ENCODE measurements at regions not wholly inside any gene's neighbourhood (a gene's known extent, or its start where the extent isn't known, plus 50 kb on each side); places are given as distances from the start of the nearest gene placed in this dataset.
A peak's percentile ranks its signal among the peaks of the same experiment; 100 is the strongest.

DNA sequence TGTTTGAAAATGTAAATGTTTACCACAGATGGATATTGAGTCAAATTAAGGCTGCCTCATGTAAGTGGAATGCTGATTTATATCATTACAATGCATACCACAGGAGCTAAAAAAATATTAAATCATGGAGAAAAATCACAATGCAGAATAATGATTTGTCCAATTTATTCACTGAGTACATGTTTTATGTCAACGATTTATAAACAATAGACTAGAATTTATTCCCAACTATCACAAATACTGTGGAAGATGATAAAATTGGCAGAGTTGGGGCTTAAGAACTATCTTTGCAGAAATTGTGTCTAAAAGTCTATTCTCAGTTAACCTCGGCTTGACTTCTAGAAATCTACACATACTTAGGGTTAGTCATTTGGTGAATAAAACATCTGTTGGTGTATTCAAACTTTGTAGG is 472.1 kb upstream of the MARCKS start:
- Histone ChIP-seq H3K27me3 (no peaks in the 10 kb centered on the region), H3K4me1 (peaks cover 0 to 6% (median 0%) of the 10 kb centered on the region in 10 experiments; a peak in 1 of 20 replicates), H3K27ac (no peak overlapping the region), H3K4me3 (no peak overlapping the region), H3K4me2 (no peak overlapping the region), H4K20me1 (no peaks in the 10 kb centered on the region), H3K9ac (no peak overlapping the region), H3K36me3 (no peaks in the 10 kb centered on the region), H3K9me3 (replicated peaks in 1 of 11) (no peaks in the 10 kb centered on the region)
- TF ChIP-seq Cebpa-rat (IDR thresholded peaks at IDR 0.05), result no peak

DNA sequence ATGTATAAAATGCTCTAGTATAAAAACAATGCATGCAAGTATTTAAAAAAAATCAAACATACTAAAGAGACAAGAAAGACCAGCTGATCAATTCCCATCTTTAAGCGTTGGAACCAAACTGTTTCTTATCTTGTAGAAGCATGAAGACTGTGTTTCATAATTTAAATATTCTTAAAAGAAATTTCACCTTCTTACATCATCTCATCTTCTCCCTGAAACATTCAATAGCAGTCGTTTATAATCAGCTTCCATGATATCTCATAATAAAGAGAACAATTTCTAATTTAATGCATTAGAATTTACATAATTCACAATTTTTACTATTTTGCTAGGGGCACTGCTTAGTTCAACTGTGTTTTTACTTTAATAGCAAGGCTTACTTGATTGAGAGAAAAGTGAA is 468.1 kb upstream of the MARCKS start:
- Histone ChIP-seq H3K27me3 (no peaks in the 10 kb centered on the region), H3K9me3 (replicated peaks in 1 of 11) (no peaks in the 10 kb centered on the region), H3K4me3 (no peak overlapping the region), H4K20me1 (no peaks in the 10 kb centered on the region), H3K4me2 (no peak overlapping the region), H3K9ac (no peak overlapping the region), H3K4me1 (peaks cover 0 to 14% (median 0%) of the 10 kb centered on the region in 10 experiments; a peak in 4 of 20 replicates), H3K36me3 (no peaks in the 10 kb centered on the region), H3K27ac (no peak overlapping the region)
- no peak for TF ChIP-seq Cebpa-rat (IDR thresholded peaks at IDR 0.05)

DNA sequence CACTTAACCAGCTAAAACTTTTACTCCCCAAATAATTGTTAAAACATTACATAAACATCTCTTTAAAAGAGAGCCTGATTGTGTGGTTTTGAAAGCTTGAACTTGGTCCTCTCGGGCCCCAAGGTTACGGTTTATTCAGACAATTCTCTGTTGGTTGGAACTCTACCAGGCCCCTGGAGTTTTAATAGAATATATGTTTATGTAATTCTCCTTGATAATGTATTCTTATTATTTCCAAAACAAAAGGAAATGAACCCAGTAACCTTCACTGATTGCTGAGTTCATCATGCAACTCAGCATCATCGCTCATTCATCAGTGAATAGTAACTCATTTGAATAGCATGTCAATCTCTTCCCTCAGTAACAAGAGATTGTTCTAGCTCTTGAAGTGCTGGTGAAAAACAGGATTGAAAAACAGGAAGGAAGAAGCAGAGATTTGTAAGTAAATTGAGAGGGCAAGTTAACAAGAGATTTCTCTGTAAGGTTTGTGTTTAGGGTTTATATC is 464.5 kb upstream of the MARCKS start:
- Histone ChIP-seq H4K20me1 (no peaks in the 10 kb centered on the region), H3K9ac (no peak overlapping the region), H3K27me3 (no peaks in the 10 kb centered on the region), H3K36me3 (no peaks in the 10 kb centered on the region), H3K4me3 (no peak overlapping the region), H3K9me3 (replicated peaks in 1 of 11) (no peaks in the 10 kb centered on the region), H3K4me1 (peaks cover 0 to 14% (median 0%) of the 10 kb centered on the region in 10 experiments; a peak in 4 of 20 replicates), H3K27ac (no peak overlapping the region), H3K4me2 (peak overlapping the region in 2 of 11 experiments; percentile 15 to 48; a peak in 2 of 22 replicates)
- TF ChIP-seq Cebpa-rat (IDR thresholded peaks at IDR 0.05), result no peak

DNA sequence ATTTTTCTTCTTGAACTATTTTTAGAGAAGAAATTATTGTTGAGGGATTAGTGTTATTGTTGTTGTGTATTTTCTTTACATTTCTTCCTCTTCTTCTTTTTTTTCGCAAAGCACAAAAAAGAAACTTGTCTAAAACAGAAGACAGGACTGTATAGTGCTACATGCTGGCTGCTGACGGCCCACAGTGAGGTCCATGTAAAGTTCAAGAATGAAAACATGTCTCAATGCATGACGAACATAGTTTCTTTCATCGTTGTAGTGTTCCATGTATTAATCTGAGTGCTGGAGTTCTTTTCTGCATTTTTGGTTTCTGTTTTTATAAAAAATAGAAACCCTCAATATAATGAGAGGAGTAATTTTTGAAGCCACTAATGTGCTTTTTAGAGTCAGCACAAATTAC is 462.9 kb upstream of the MARCKS start:
- H3K9me3 ChIP-seq (replicated peaks in 1 of 11), result no peaks in the 10 kb centered on the region
- H3K4me2 ChIP-seq, result no peak overlapping the region
- peaks cover 0 to 14% (median 0%) of the 10 kb centered on the region in 10 experiments; a peak in 4 of 20 replicates for H3K4me1 ChIP-seq
- H3K27ac ChIP-seq, result no peak overlapping the region
- H4K20me1 ChIP-seq, result no peaks in the 10 kb centered on the region
- no peak overlapping the region for H3K9ac ChIP-seq
- no peak for TF ChIP-seq Cebpa-rat (IDR thresholded peaks at IDR 0.05)
- no peaks in the 10 kb centered on the region for H3K36me3 ChIP-seq
- H3K27me3 ChIP-seq, result no peaks in the 10 kb centered on the region
- H3K4me3 ChIP-seq, result no peak overlapping the region

DNA sequence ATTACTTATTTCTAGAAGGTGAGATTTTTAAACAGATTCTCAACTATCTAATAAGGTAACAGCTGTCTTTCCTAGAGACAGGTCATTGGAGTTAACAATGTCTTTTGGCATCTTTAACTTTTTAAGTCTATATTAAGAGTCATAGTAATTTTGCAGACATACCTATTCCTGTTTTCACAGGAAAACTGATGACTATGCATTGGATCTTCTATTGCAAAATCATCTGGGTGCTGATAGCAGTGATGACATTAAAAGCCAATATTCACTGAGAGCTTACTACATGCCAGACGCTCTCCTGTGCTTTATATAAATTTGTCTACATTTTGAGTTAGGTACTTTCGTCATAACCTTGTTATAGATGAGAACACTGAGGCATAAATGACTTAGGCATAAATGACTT is 462.4 kb upstream of the MARCKS start:
- Histone ChIP-seq H3K4me2 (0 out of 22 replicates have a peak overlapping the region, but pooled peaks of 1 of the 11 experiments have one; percentile 7), H3K4me3 (no peak overlapping the region), H3K4me1 (peaks cover 0 to 14% (median 0%) of the 10 kb centered on the region in 10 experiments; a peak in 4 of 20 replicates), H3K9me3 (replicated peaks in 1 of 11) (no peaks in the 10 kb centered on the region), H3K27ac (no peak overlapping the region), H3K36me3 (no peaks in the 10 kb centered on the region), H3K27me3 (no peaks in the 10 kb centered on the region), H3K9ac (no peak overlapping the region), H4K20me1 (no peaks in the 10 kb centered on the region)
- no peak for TF ChIP-seq Cebpa-rat (IDR thresholded peaks at IDR 0.05)

DNA sequence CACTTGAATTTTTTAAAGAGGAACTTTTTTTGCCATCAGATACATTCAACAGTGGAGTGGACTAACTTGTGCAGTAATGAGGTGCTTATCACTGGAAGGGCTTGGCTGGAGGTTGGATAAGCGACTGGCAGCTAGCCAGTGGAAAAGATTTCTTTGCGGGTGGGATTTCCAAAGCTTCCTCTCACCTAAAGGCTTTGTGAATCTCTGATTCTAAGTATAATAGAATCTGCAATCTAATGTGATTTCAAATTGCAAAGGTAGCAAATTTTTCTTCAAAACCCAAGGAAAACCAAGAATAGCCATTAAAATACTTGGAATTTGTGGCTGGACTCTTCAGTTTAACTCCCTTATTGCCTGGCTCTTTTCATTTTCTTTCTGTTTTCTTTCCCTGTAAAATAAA is 460.4 kb upstream of the MARCKS start:
- TF ChIP-seq Cebpa-rat (IDR thresholded peaks at IDR 0.05), result no peak
- H3K4me2 ChIP-seq, result no peak overlapping the region
- H3K4me1 ChIP-seq, result peaks cover 0 to 14% (median 0%) of the 10 kb centered on the region in 10 experiments; a peak in 4 of 20 replicates
- no peak overlapping the region for H3K9ac ChIP-seq
- no peak overlapping the region for H3K27ac ChIP-seq
- H3K9me3 ChIP-seq (replicated peaks in 1 of 11), result no peaks in the 10 kb centered on the region
- no peak overlapping the region for H3K4me3 ChIP-seq
- H3K36me3 ChIP-seq, result no peaks in the 10 kb centered on the region
- no peaks in the 10 kb centered on the region for H4K20me1 ChIP-seq
- H3K27me3 ChIP-seq, result no peaks in the 10 kb centered on the region

DNA sequence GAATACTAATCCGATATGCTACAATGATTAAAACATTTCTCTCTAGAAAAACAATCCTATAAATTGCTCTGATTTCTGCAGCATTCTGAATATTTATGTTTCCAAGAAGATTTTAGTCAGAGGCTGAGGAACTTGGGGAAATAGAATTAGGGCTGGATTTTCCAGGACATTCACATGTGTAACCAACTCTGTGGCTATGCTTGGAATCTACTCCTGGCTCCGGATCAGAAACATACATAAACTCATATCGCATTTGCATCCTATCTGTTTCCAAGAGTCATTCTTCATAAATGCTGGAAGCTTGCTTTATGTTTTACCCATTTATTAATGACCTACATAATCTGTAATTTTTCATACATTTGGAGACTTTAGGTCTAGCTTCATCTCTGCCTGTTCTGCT is 459.9 kb upstream of the MARCKS start:
- Histone ChIP-seq H3K4me3 (no peak overlapping the region), H3K27me3 (no peaks in the 10 kb centered on the region), H4K20me1 (no peaks in the 10 kb centered on the region), H3K4me2 (no peak overlapping the region), H3K36me3 (no peaks in the 10 kb centered on the region), H3K9ac (no peak overlapping the region), H3K27ac (no peak overlapping the region), H3K9me3 (replicated peaks in 1 of 11) (no peaks in the 10 kb centered on the region), H3K4me1 (peaks cover 0 to 11% (median 0%) of the 10 kb centered on the region in 10 experiments; a peak in 4 of 20 replicates)
- TF ChIP-seq Cebpa-rat (IDR thresholded peaks at IDR 0.05), result no peak

DNA sequence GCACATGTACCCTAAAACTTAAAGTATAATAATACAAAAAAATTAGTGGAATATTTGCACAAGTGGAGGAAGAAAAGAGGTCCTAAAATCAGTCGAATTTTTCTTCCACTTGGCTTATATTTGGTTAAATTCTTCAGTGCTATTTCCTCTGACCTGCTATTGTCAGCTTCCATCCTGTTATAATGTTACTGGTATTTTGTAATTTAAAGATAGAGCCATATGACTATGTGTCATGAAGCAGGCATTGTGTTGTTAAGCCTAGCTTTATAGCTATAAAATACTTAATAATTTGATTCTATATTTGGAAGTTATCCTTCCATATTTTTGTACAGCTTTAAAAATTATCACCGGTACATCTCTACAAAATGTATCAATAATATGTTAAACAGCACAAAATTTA is 455.9 kb upstream of the MARCKS start:
- Histone ChIP-seq H3K4me1 (no peaks in the 10 kb centered on the region), H3K9me3 (replicated peaks in 1 of 11) (no peaks in the 10 kb centered on the region), H3K27me3 (no peaks in the 10 kb centered on the region), H4K20me1 (no peaks in the 10 kb centered on the region), H3K36me3 (no peaks in the 10 kb centered on the region), H3K4me3 (no peak overlapping the region), H3K9ac (no peak overlapping the region), H3K4me2 (no peak overlapping the region), H3K27ac (no peak overlapping the region)
- no peak for TF ChIP-seq Cebpa-rat (IDR thresholded peaks at IDR 0.05)

DNA sequence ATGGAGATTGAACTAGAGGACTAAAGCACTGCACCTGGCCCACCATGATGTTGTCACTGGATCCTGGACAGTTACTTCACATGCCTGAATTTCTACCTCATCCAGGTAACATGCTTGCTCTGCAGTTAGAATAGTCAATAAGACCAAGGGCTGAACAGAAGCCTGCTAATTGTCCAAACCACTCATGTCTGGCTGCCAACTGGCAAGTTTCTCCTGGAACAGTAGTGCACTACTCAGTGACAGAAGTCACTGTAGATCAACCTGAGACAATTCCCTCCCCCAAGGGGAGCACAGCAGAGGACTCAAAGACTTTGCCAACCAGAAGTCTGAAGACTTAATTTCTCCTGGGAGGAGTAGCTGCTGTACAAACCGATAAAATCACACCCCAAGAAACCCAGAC is 454.6 kb upstream of the MARCKS start:
- Histone ChIP-seq H3K27me3 (no peaks in the 10 kb centered on the region), H3K4me3 (no peak overlapping the region), H3K9ac (no peak overlapping the region), H3K27ac (no peak overlapping the region), H3K4me2 (no peak overlapping the region), H4K20me1 (no peaks in the 10 kb centered on the region), H3K9me3 (replicated peaks in 1 of 11) (no peaks in the 10 kb centered on the region), H3K36me3 (no peaks in the 10 kb centered on the region), H3K4me1 (no peaks in the 10 kb centered on the region)
- TF ChIP-seq Cebpa-rat (IDR thresholded peaks at IDR 0.05), result no peak

DNA sequence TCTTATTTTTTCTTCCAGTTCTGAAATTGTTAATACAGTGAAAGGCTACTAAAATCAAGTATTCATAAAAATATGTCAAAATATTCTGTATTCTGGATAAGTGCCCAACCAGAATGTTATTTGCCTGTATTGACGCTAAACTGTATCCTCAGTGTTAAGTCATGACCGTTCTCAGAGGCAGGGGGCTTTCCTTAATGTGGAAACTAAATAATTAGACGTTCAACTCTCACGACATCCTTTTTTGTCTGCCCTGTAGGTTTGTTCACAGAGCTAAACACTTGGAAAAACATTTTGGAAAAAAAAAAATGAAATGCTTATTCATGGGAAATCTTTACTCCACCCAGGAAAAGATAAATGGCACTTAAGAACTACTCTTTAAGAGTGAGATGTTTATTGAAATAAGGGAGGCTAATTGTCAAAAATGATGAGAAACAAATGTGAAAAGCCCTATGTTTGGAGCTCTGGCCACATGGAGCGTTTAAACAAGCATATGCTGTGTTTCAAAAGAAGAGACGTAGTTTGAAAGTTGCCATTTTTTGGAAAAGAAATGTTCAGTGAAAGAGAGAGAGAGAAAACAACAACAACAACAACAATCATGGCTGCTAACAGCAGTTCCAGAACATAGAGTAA is 453.1 kb upstream of the MARCKS start:
- Histone ChIP-seq H3K36me3 (no peaks in the 10 kb centered on the region), H3K4me2 (no peak overlapping the region), H3K27me3 (no peaks in the 10 kb centered on the region), H4K20me1 (no peaks in the 10 kb centered on the region), H3K27ac (no peak overlapping the region), H3K9ac (no peak overlapping the region), H3K4me3 (no peak overlapping the region), H3K9me3 (replicated peaks in 1 of 11) (no peaks in the 10 kb centered on the region), H3K4me1 (no peaks in the 10 kb centered on the region)
- no peak for TF ChIP-seq Cebpa-rat (IDR thresholded peaks at IDR 0.05)

All from BLaER1 treated with 17β-estradiol and CSF1 and Interleukin-3, amounts not matched to agents 10 nM and 100 nM (cell line).